ENCODE measurements at regions not wholly inside any gene's neighbourhood (a gene's known extent, or its start where the extent isn't known, plus 50 kb on each side); places are given as distances from the start of the nearest gene placed in this dataset.
A peak's percentile ranks its signal among the peaks of the same experiment; 100 is the strongest.

DNA sequence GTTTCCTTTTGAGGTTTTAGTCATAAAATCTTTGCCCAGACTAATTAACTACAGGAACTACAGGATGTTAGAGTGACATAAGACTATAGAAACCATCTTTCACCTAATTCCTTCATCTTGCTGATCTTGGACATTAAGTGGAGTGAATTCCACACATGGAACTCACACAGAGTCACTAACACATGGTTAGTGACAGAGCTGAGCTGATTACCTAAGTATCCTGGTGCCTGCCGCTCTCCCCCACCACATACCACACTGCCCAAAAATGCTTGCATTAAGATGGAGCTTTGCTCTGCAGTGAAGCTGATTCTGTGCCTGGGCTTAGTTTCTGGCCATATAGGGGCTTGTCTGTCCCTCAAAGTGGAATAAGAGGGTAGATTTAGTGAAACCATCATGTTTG lies 332.9 kb upstream of the NT5C1B start:
- TF ChIP-seq CTCF (conservative IDR thresholded peaks at IDR 0.05; ENCODE audit: low read length) = no peak
- no peak overlapping the region for H3K4me3 ChIP-seq (ENCODE audit: low read length)
- DNase-seq (ENCODE audit: low read depth) = peak; percentile 83

DNA sequence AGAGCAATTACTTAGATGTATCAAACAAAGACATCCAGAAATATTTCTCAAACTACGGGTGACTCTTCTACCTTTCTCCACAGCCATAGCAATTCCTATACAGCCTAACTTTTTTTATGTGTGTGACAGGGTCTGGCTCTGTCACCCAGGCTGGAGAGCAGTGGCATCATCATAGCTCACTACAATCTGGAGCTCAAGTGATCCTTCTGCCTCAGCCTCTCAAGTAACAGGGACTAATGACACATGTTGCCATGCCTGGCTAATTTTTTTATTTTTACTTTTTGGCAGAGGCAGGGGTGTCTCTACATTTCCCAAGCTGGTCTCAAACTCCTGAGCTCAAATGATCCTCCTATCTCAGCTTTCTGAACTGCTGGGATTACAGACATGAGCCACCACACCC lies 328.9 kb upstream of the NT5C1B start:
- no peak for TF ChIP-seq CTCF (conservative IDR thresholded peaks at IDR 0.05; ENCODE audit: low read length)
- no peak for DNase-seq (ENCODE audit: low read depth)
- no peak overlapping the region for H3K4me3 ChIP-seq (ENCODE audit: low read length)

DNA sequence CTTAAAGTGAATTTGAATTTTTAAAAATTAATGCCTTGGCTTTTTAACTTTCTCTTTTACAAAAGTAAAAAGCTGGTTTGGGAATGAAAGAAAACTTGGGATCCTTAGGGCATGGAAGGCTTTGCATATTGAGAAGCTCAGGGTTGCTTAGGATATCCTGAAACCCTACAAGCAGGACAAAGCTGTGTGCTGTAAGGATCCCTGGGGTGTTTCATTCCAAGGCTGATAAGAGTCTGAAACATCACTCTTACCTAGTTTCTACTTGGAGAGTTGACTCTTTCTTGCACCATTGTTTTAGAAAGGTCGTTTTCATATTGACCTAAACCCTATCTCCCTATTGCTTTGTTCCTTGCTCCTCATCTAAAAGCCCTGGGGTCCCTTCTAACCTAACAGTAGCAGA lies 325.9 kb upstream of the NT5C1B start:
- no peak overlapping the region for H3K4me3 ChIP-seq (ENCODE audit: low read length)
- no peak for TF ChIP-seq CTCF (conservative IDR thresholded peaks at IDR 0.05; ENCODE audit: low read length)
- DNase-seq (ENCODE audit: low read depth) = no peak

- no peak for TF ChIP-seq CTCF (conservative IDR thresholded peaks at IDR 0.05; ENCODE audit: low read length)
- H3K4me3 ChIP-seq (ENCODE audit: low read length) = no peak overlapping the region
- DNase-seq (ENCODE audit: low read depth) = no peak
Observed at GRCh38 chr2:18913512-18913911, 324.1 kb upstream of the NT5C1B start.

GRCh38 chr2:18912225-18912888 lies 323.0 kb upstream of the NT5C1B start:
- TF ChIP-seq CTCF (conservative IDR thresholded peaks at IDR 0.05; ENCODE audit: low read length) = no peak
- DNase-seq (ENCODE audit: low read depth) = no peak

GRCh38 chr2:18911416-18911815 lies 322.0 kb upstream of the NT5C1B start:
- no peak overlapping the region for H3K4me3 ChIP-seq (ENCODE audit: low read length)
- TF ChIP-seq CTCF (conservative IDR thresholded peaks at IDR 0.05; ENCODE audit: low read length) = no peak
- DNase-seq (ENCODE audit: low read depth) = no peak

More at GRCh38 chr2:18912225-18912888, 323.0 kb upstream of the NT5C1B start:
- H3K4me3 ChIP-seq (ENCODE audit: low read length) = no peak overlapping the region

DNA sequence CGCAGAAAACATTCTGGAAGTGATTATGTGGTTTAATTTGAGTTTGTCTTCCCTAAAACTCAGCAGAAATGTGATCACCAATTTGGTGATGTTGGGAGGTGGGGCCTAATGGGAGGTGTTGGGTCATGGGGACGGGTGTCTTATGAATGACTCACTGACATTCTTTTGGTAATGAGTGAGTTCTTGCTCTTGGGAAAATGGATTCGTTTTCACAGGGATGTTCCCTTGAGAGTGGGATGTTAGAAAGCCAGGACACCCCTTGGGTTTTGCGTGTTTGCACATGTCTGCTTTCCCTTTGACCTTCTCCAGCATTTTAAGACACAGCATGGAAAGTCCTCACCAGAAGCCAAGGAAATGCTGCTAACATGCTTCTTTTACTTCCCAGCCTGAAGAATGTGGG lies 321.5 kb upstream of the NT5C1B start:
- peak; percentile 98 for DNase-seq (ENCODE audit: low read depth)
- no peak for TF ChIP-seq CTCF (conservative IDR thresholded peaks at IDR 0.05; ENCODE audit: low read length)
- no peak overlapping the region for H3K4me3 ChIP-seq (ENCODE audit: low read length)
